ENCODE measurements at regions not wholly inside any gene's neighbourhood (a gene's known extent, or its start where the extent isn't known, plus 50 kb on each side); places are given as distances from the start of the nearest gene placed in this dataset.

DNA sequence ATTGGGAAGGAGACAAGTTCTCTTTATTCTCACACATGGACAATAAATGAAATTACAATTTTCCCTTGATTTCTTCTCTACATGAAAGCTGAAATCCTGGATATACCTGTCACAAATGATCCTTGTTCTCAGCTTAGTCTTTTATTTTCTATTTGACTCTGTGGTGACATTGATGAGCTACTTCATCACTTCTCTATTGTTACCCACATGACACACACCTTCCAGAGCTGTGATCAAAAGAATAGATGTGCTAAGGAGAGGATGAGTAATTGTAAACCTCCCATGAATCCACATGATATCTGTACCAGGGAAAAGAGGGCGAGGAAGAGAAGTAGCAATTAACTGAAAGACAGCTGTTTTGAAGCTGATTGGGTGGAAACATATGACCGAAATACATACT lies 102.0 kb downstream of the CAVIN4 start:
- no peak overlapping the region for H3K27ac ChIP-seq
- DNase-seq: no peak
- no peaks in the 10 kb centered on the region for H3K9me3 ChIP-seq (replicated peaks)
- H3K4me1 ChIP-seq: no peaks in the 10 kb centered on the region
- peaks cover 3% of the 10 kb centered on the region; the same call in 1 of the 2 replicates for H3K27me3 ChIP-seq
- no peak overlapping the region for H3K4me3 ChIP-seq
- no peaks in the 10 kb centered on the region for H3K36me3 ChIP-seq

DNA sequence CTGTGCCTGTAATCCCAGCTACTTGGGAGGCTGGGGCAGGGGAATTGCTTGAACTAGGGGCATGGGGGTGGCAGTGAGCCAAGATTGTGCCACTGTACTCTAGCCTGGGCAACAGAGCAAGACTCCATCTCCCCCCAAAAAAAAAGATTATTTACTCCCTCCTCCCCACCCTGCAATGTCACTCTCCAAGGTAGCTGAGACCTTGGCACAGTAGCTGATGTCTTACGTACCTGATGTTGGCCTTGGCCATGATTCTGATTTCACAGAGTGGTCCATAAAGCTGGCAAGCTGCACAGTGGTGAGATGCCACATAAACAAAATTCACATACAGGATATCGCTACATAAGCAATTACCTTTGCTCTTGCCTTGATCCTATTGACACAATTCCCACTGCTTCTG lies 108.5 kb downstream of the CAVIN4 start:
- peaks cover 7% of the 10 kb centered on the region; the same call in 1 of the 2 replicates for H3K27me3 ChIP-seq
- H3K4me3 ChIP-seq: no peak overlapping the region
- H3K36me3 ChIP-seq: no peaks in the 10 kb centered on the region
- no peaks in the 10 kb centered on the region for H3K9me3 ChIP-seq (replicated peaks)
- DNase-seq: no peak
- H3K27ac ChIP-seq: no peak overlapping the region
- no peaks in the 10 kb centered on the region for H3K4me1 ChIP-seq

DNA sequence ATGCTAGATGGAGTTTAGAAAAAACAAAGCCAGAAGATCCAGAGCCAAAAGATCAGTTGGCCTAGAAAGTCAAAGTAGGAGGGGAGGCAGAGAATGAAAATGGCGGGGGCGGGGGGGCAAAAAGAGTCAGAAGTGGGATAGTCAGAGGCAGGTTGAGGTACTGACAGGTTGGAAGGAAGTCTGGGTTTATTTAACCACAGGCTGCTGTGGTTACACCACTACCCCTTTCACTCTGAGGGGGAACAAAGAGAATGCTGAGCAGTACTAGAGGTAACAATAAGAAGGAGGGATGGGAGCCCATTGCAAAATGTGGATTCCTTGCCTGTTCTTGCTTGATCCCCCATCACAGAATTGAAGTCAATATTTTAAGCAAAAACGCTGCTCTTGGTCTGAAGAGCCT lies 111.8 kb downstream of the CAVIN4 start:
- peaks cover 7% of the 10 kb centered on the region; the same call in 1 of the 2 replicates for H3K27me3 ChIP-seq
- no peak overlapping the region for H3K4me3 ChIP-seq
- DNase-seq: no peak
- H3K9me3 ChIP-seq (replicated peaks): no peaks in the 10 kb centered on the region
- no peaks in the 10 kb centered on the region for H3K4me1 ChIP-seq
- H3K27ac ChIP-seq: no peak overlapping the region
- H3K36me3 ChIP-seq: no peaks in the 10 kb centered on the region

DNA sequence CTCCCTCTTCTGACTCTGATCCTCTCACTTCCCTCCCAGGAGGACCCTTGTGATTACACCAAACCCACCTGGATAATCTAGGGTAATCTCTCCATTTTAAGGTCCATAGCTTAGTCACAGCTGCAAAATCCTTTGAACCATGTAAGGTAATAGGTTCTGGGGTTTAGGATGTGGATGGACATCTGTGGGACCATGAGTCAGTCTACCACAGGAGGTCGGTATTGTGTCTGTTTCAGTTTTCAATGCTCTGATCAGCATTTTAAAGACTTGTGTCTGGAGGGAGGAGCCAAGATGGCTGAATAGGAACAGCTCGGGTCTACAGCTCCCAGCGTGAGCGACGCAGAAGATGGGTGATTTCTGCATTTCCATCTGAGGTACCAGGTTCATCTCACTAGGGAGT lies 112.6 kb downstream of the CAVIN4 start:
- DNase-seq: no peak
- H3K9me3 ChIP-seq (replicated peaks): no peaks in the 10 kb centered on the region
- H3K36me3 ChIP-seq: no peaks in the 10 kb centered on the region
- no peaks in the 10 kb centered on the region for H3K4me1 ChIP-seq
- no peak overlapping the region for H3K4me3 ChIP-seq
- H3K27me3 ChIP-seq: peaks cover 7% of the 10 kb centered on the region; the same call in 1 of the 2 replicates
- H3K27ac ChIP-seq: no peak overlapping the region

DNA sequence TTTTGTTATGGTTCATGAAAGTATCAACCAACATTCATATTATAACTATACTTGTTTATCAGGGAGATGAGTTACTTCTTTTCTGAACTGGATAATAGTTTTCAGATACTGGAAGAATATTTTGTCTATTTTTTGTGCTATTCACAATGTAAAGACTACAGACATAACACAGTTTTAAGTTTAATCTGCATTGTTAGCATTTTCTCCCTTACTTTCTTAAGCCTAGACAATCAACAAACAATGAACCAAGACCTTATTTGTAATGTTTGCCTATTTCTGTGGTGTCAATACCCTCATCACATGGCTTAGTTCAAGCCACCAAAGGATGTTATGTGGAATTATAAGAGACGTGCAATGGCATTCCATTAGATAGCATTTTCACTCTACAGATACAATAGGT lies 119.5 kb downstream of the CAVIN4 start:
- no peak for DNase-seq
- no peaks in the 10 kb centered on the region for H3K9me3 ChIP-seq (replicated peaks)
- no peak overlapping the region for H3K4me3 ChIP-seq
- H3K27ac ChIP-seq: no peak overlapping the region
- H3K36me3 ChIP-seq: no peaks in the 10 kb centered on the region
- H3K4me1 ChIP-seq: no peaks in the 10 kb centered on the region
- no peaks in the 10 kb centered on the region for H3K27me3 ChIP-seq

DNA sequence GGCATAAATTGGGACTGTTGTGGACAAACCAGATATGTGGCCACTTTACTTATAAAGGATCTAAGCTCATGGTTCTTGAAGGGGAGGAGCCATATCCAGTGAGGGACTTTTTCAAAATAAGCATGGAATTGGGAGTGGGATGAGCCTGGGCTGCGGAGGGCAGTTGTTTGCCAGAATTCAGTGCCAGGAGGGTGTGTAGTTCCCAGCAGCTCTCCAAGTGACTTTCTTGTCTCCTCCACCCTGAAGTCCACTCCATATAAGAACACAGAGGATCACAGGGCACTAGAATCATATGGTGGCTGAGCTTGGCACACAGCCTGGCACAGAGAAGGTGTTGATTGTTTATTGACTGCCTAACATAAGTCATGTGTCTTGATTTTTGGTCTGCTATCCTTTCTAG lies 121.1 kb downstream of the CAVIN4 start:
- Histone ChIP-seq H3K4me1 (no peaks in the 10 kb centered on the region), H3K27me3 (no peaks in the 10 kb centered on the region), H3K36me3 (no peaks in the 10 kb centered on the region), H3K27ac (no peak overlapping the region), H3K4me3 (no peak overlapping the region), H3K9me3 (replicated peaks) (no peaks in the 10 kb centered on the region)
- no peak for DNase-seq

DNA sequence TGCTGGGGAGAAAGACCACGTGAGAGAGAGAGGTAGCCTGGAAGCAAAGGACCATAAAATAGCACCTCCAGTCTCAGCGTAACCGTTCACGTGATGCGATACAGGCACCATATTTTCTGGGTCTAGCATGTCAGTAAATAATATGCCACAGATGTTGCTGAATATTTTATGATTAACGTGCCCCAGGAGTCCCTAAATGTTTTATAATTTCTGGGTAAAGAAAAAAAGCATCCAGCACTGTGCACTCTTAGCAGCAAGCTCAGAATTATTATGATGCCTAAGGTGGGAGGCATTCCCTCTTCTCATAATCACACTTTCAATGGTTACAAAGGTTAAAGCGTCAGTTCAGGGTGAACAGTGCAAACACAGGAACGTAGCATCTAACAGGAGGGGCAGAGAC lies 121.8 kb downstream of the CAVIN4 start:
- Histone ChIP-seq H3K9me3 (replicated peaks) (no peaks in the 10 kb centered on the region), H3K27ac (no peak overlapping the region), H3K4me1 (no peaks in the 10 kb centered on the region), H3K27me3 (no peaks in the 10 kb centered on the region), H3K36me3 (no peaks in the 10 kb centered on the region), H3K4me3 (no peak overlapping the region)
- no peak for DNase-seq

DNA sequence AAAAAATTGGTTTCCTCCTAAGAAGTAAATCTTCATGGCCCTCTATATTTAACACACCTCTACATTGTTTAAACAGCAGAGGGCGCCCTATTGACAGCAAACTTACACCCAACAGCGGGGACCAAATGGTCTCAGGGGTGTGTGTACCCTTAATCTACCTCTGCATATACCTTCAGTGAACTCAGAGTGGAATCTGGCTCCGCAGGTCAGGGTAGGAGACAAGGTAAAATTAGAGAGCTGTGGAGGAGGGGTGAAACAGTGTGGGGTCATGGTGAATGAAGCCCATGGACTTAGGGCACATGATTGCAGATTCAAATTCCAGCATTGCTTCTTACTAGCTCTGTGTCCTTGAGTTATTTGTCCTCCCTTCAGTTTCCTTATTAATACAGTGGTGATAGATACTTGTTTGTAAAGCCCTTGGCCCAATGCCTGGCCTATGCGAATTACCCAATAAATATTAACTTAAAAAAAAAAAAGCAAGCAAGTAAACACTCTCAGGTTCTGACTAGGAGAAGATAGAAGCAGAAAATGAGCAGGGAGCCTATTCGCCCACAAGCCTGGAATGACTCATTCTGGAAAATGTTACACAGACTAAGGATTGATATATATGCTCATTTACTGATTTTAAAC lies 122.9 kb downstream of the CAVIN4 start:
- no peak overlapping the region for H3K4me3 ChIP-seq
- no peaks in the 10 kb centered on the region for H3K9me3 ChIP-seq (replicated peaks)
- H3K27me3 ChIP-seq: no peaks in the 10 kb centered on the region
- DNase-seq: peak; percentile 34 to 73
- no peaks in the 10 kb centered on the region for H3K4me1 ChIP-seq
- no peak overlapping the region for H3K27ac ChIP-seq
- no peaks in the 10 kb centered on the region for H3K36me3 ChIP-seq

DNA sequence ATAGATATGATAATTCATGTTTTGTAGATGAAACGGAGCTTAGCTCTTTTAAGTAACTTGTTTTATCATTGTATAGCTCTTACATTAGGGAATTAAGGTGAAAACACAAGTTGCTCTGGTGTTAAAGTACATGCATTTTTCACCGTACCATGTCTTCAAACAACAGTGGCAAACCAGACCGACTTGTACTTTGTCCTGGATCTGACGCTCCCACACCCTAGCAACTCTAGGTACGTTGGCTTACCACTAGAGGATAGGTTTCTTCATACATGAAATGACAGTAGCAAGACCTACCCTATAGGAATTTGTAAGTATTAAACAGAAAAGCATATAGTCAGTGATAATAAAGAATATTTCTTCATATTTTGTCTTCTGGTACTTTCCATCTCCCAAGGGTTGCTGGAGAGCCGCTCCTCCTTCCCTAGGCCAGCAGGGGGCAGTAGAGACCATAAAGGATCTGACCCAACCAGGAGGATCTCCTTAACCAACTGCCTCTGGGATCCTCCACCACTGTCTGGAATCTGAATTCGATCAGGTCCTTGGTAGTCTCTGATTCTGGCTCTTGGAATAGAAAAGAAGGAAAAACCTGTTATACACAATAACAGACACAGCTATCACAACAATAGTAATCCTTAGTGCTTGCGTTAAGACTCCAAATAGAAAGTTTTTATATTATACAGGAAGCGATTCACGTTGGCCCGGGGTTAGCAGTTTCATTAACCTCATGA lies 136.7 kb downstream of the CAVIN4 start:
- no peaks in the 10 kb centered on the region for H3K36me3 ChIP-seq
- no peaks in the 10 kb centered on the region for H3K27me3 ChIP-seq
- H3K4me3 ChIP-seq: no peak overlapping the region
- H3K27ac ChIP-seq: no peak overlapping the region
- no peaks in the 10 kb centered on the region for H3K9me3 ChIP-seq (replicated peaks)
- peak; percentile 71 to 88 for DNase-seq
- H3K4me1 ChIP-seq: no peaks in the 10 kb centered on the region

DNA sequence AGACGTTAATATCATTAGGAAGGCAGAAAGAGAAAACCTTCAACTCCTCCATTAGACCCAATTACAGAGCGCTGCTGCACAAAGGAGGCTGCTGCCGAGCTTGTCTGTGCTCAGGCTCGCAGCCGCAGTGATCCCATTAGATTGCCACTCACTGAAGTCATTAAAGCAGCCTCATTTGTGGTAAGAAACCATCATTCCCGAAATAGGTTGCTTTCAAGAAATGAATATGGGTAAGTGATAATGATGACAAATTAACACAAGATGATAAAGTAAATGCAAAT lies 137.2 kb downstream of the CAVIN4 start:
- no peaks in the 10 kb centered on the region for H3K9me3 ChIP-seq (replicated peaks)
- H3K4me3 ChIP-seq: no peak overlapping the region
- H3K27me3 ChIP-seq: no peaks in the 10 kb centered on the region
- no peak for DNase-seq
- H3K27ac ChIP-seq: no peak overlapping the region
- H3K36me3 ChIP-seq: no peaks in the 10 kb centered on the region
- no peaks in the 10 kb centered on the region for H3K4me1 ChIP-seq

DNA sequence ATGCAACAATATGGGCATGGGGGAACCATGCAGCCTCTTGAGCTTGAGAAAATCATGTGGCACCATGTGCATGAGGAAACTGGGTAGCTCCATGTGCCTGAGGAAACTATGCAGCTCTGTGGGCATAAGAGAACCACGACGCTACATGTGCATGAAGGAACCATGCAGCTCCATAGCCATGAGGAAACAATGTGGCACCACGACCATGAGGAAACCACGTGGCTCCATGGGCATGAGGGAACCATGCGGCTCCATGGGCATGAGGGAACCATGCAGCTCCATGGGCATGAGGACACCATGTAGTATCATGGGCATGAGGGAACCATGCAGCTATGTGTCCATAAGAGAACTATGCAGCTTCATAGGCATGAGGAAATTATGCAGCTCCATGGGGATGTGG lies 140.8 kb downstream of the CAVIN4 start:
- no peak for DNase-seq
- no peaks in the 10 kb centered on the region for H3K36me3 ChIP-seq
- no peaks in the 10 kb centered on the region for H3K9me3 ChIP-seq (replicated peaks)
- no peaks in the 10 kb centered on the region for H3K27me3 ChIP-seq
- H3K4me1 ChIP-seq: no peaks in the 10 kb centered on the region
- H3K4me3 ChIP-seq: no peak overlapping the region
- no peak overlapping the region for H3K27ac ChIP-seq

DNA sequence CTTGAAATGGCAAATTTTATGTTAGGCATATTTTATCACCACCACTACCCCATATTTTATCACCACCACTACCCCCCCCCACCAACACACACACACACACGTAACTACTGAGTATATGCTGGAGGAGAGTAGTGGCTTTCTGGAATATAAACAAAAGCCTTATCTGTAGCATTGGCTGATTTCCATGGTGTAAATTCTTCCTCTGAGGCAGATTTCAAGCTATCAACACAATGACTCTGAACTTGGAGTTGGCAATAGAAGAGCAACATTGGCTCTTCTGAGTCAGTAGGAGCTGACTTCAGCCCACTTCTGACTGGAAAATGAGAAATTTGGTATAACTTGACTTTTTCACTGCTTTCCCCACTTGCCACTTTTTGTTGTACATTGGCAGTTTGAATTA lies 143.0 kb downstream of the CAVIN4 start:
- no peak overlapping the region for H3K27ac ChIP-seq
- DNase-seq: no peak

DNA sequence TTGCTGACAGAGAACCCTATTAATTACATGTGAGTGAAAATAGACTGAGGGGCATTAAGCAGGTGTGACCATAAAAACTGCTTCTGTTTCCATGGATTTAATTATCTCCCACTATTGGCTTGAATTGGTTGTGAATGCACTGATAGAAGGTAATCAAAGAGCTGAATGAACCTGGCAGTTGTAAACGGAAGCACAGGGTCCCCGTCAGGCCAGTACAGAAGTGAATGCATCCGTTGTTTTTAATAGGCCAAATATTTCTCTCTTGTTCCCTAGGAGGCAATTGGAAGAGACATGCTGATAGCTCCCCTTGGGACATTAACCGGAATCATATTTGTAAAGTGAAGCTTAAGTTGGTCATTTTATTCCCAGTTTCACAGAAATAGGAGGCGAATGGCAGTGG lies 147.0 kb downstream of the CAVIN4 start:
- H3K27ac ChIP-seq: no peak overlapping the region
- DNase-seq: peak in 1 of 2 experiments; percentile 35
- H3K4me1 ChIP-seq: peaks cover 19% of the 10 kb centered on the region
- no peaks in the 10 kb centered on the region for H3K27me3 ChIP-seq
- no peaks in the 10 kb centered on the region for H3K9me3 ChIP-seq (replicated peaks)
- no peak overlapping the region for H3K4me3 ChIP-seq
- H3K36me3 ChIP-seq: no peaks in the 10 kb centered on the region

More for the DNA sequence above, 143.0 kb downstream of the CAVIN4 start:
- Histone ChIP-seq H3K4me3 (no peak overlapping the region), H3K36me3 (no peaks in the 10 kb centered on the region), H3K4me1 (peaks cover 17% of the 10 kb centered on the region), H3K9me3 (replicated peaks) (no peaks in the 10 kb centered on the region), H3K27me3 (no peaks in the 10 kb centered on the region)

DNA sequence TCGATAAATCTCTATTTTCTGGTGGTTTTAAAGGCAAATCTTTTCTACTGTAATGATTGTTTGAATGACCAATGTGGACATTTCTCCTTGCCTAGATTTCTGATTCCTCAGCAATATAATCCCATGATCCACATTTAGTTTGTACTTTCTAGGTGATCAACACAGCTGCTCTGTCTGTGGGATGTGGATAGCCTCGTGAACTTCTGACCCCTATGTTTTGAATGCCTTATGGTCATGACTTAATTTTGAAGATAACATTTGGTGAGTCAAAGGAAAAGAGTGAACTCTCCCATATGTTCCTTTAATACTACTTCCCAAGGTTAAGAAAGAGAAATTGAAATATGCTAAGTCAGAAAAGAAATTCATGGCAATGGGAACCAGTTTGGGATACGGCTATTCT lies 147.5 kb downstream of the CAVIN4 start:
- no peak overlapping the region for H3K27ac ChIP-seq
- H3K36me3 ChIP-seq: no peaks in the 10 kb centered on the region
- no peak overlapping the region for H3K4me3 ChIP-seq
- H3K9me3 ChIP-seq (replicated peaks): no peaks in the 10 kb centered on the region
- no peaks in the 10 kb centered on the region for H3K27me3 ChIP-seq
- DNase-seq: peak in 1 of 2 experiments; percentile 64
- peaks cover 19% of the 10 kb centered on the region for H3K4me1 ChIP-seq

DNA sequence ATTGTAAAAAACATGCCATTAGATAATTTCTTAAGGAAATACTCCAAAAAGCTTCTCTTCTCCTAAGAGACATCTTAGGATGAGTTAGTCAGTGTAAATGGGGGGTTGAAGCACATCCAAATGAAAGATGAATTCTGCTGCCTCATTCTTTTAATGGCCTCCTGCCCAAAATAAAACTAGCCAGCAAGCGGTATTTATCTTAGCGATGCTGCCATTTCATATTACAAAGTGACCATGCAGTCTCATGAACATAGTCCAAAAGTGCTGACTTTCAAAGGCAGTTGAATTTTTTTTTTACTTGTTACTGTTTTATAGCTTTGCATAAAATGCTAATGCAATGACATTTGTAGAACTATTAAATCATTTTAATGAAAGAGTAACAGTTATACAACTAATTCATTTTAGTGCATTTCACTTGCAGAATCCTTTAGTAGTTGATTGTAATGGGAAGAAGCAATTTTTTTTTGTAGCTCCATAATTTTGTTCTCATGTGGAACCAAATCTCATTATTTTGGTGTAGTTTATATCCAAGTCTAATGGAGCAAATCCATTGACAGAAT lies 151.5 kb downstream of the CAVIN4 start:
- H3K36me3 ChIP-seq: no peaks in the 10 kb centered on the region
- H3K27me3 ChIP-seq: no peaks in the 10 kb centered on the region
- no peak for DNase-seq
- H3K4me1 ChIP-seq: peaks cover 17% of the 10 kb centered on the region
- no peaks in the 10 kb centered on the region for H3K9me3 ChIP-seq (replicated peaks)
- H3K27ac ChIP-seq: no peak overlapping the region
- no peak overlapping the region for H3K4me3 ChIP-seq

DNA sequence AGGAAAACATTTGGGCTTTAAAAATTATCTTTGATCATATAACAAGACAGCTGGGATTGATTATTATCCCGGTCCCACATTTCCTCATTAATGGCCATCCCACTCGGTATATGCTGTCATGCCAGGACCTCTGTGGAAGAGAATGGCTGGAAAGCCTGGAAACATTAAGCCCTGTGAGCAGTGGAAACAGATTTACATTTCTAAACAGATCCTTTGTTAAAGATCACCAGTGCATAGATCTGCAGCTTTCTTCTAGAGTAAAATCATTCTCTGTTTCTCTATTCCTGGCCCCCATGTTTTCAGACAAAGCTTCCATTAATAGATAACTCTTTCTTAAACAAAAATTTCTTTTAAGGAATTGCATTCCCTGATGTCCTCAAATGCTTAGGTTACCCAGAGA lies 152.2 kb downstream of the CAVIN4 start:
- Histone ChIP-seq H3K27me3 (no peaks in the 10 kb centered on the region), H3K4me1 (peaks cover 10% of the 10 kb centered on the region), H3K27ac (no peak overlapping the region), H3K36me3 (no peaks in the 10 kb centered on the region), H3K9me3 (replicated peaks) (no peaks in the 10 kb centered on the region), H3K4me3 (no peak overlapping the region)
- DNase-seq: no peak
